NK-92 treated with Interleukin-12 subunit alpha and Interleukin-12 subunit beta, amount 100 ng/mL, for 24 hours (cell line): ENCODE measurements at regions not wholly inside any gene's neighbourhood (a gene's known extent, or its start where the extent isn't known, plus 50 kb on each side); places are given as distances from the start of the nearest gene placed in this dataset.

Experiments
- DNase-seq: peaks from one replicate; lab custom pipeline; 2025; lab: John Stamatoyannopoulos, UW

DNA sequence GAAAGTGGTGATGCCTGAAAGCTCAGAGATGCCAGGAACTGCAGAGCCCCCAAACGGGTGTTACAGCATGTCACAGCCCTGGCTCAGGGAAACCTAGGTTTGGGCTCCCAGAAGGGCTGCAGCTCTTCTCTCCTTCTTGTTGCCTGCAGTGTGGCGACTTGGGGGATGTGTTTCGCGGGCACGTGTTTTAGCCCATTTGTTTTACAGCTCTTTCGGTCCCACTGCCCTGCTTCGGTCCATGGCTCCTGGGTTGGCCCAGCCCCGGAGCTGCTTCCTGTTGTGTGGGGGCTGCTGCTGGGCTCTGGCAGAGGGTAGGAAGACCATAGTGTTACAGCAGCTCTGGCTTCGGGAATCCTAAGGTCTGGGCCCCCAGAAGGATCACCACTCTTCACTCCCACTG lies 222.9 kb upstream of the RIOK2 start:
- no peak for DNase-seq

- no peak for DNase-seq
Measured at GRCh38 chr5:97406946-97407676, 224.1 kb upstream of the RIOK2 start.

DNA sequence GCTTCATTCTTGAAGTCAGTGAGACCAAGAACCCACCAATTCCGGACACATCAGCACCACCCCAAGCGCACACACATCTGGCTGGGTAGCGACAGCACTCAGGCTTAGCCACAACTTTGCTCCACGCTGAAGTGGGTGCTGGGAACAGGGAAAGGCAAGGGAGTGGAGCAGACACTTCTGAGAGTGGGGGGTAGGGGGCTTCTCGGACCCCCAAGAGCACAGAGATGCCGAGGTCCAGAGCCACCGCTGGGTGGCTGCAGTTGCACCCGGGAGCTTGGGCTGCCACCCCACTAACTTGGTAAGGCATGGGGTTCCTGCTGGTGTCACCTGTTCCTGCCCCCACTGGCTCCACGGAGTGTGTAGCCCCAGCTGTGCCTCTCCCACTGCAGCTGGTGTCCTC lies 225.3 kb upstream of the RIOK2 start:
- DNase-seq: no peak

GRCh38 chr5:97412959-97413358 lies 229.9 kb upstream of the RIOK2 start:
- DNase-seq: no peak

- no peak for DNase-seq
Measured at GRCh38 chr5:97417986-97418385, 234.9 kb upstream of the RIOK2 start.

GRCh38 chr5:97418462-97418861 lies 235.4 kb upstream of the RIOK2 start:
- DNase-seq: no peak

GRCh38 chr5:97420646-97421045 lies 237.6 kb upstream of the RIOK2 start:
- DNase-seq: no peak

DNA sequence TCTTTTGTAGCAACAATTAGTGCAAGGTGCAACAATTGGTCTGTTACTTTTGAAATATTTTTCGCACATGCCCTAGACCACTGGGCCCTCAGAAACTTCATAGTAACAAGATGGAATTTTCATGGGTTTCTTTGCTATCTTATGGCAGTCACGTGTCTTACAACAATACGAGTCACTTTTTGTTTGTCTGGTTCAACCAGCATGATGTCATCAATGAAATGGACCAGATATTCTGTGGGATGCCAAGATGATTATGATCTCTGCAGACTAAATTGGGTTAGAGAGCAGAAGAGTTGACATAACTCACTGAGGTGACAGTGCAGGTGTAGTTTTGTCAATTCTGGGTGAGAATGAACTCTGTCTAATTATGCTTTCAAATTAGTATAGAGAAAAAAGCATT lies 239.6 kb upstream of the RIOK2 start:
- no peak for DNase-seq

DNA sequence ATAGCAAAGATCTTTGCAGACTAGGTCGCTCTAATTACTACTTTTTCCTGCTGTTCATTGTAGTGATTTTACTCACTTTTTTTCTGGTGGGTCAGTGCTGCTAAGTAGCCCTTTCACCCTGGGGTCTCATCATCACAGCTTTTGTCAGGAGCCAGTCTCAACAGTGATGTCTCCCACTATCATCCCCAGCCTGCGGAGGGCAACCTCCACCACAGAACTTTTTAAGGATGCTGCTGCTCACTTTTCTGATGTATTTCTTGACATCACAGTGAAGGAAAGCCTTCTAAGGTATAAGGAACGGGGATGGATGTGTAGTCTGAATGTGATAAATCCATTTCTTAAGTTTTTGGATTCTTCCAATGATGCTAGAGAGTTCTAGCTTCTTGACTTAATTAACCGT lies 242.5 kb upstream of the RIOK2 start:
- DNase-seq: no peak

GRCh38 chr5:97427235-97427634 lies 244.2 kb upstream of the RIOK2 start:
- DNase-seq: no peak

- DNase-seq: no peak
Measured at GRCh38 chr5:97434021-97434420, 251.0 kb upstream of the RIOK2 start.

GRCh38 chr5:97436405-97436804 lies 253.4 kb upstream of the RIOK2 start:
- DNase-seq: no peak

- DNase-seq: no peak
Measured at GRCh38 chr5:97443740-97444139, 260.7 kb upstream of the RIOK2 start.

DNA sequence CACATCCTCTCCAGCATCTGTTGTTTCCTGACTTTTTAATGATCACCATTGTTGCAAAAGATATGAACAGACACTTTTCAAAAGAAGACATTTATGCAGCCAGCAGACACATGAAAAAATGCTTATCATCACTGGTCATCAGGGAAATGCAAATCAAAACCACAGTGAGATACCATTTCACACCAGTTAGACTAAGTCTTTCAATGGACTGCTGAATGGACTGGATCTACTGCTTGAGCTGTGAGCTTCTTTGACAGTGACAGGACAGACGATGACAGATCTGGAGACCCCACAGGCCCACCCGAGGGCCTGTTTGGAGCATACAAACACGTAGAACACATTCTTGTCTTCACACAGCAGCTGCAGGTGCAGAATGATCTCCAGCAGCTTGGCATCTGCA lies 266.1 kb upstream of the RIOK2 start:
- no peak for DNase-seq

DNA sequence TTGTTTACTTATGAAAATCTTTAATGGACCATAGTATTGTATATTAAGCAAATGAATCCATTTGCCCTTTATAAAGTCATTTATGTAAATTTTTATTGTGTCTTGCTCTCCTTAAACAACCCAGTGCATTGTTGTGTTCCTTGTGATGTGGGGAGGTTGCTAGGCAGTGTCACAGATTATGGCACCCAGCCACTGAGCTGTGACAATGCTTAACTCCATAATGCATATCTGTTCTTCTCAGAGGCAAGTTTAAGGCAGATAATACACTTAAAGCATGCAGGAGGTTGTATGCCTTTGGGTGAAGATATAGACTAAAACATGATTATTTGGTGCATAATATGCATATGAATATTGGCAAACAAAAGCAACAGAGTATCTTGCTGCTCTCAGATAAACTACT lies 269.6 kb upstream of the RIOK2 start:
- no peak for DNase-seq

DNA sequence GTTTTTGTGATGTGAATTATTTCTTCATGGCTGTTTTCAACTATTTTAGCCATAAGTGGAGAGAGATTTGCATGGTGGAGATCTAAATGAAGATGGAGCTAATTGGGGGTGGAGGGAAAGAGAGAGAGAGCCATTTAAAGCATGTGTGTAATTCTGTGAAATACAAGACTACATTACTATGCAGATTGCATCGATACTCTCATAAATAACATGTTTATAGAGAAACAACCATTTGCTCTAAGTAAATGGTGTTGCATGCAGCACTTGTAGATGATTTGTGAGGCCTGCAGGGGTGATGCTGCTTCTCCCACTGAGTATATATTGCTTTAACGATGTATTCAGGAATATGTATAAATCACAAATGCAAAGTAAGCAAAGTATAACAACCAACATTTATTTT lies 270.2 kb upstream of the RIOK2 start:
- no peak for DNase-seq

- no peak for DNase-seq
Measured at GRCh38 chr5:97454015-97454414, 271.0 kb upstream of the RIOK2 start.

DNA sequence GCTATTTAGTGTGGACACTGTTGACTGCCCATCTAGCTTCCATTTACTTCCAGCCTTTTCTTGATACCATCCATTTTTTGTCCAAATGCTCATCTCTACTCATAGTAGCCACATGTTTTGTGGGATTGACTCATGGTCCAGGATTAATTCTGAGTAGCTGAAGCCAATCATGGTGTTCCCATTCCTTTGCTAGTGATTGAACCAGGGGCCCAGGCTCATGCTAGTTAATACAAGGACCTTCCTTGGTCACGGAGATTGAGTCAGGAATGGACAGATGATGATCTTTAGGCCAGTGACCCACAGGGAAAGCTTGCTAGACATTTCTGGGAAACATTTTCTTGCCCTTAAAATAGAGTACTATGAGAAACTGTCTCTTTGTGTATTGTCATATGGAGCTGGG lies 272.9 kb upstream of the RIOK2 start:
- no peak for DNase-seq

DNA sequence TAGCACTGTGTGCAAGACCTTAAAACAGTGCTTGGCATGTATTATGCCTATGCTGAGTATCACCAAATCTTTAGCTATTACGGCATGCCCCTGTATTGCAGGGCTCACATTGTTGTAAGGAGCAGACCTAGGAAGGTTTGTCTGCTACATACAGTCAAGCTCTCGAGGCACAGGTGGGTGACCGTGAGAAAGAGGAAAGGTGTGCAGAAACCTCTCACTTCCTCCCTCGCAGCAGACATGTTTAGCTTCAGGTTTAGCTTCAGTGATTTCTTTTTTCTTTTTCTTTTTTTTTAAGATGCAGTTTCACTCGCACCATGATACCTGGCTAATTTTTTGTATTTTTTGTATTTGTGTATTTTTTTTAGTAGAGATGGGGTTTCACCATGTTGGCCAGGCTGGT lies 275.8 kb upstream of the RIOK2 start:
- DNase-seq: no peak

DNA sequence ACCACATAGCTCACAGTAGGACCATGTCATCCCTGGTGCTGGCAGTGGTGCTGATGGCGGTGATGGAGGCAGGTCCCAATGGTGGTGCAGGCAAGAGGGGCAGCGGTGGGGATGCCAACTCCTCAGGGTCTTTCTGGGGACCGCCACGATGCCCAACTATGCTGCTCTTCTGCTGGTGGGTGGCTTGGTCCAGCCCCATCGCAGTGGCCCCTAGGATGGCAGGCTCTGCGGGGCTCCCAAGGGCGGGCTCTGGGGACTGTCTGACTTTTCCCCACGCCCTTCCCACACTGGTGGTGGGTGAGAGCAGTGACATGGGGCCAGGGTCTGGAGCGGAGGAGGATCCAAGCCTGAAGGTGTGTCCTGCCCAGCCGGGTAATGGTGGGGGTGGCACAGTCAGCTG lies 288.9 kb upstream of the RIOK2 start:
- DNase-seq: no peak

- no peak for DNase-seq
Measured at GRCh38 chr5:97475847-97476246, 292.8 kb upstream of the RIOK2 start.

- no peak for DNase-seq
Measured at GRCh38 chr5:97476852-97477534, 293.9 kb upstream of the RIOK2 start.

DNA sequence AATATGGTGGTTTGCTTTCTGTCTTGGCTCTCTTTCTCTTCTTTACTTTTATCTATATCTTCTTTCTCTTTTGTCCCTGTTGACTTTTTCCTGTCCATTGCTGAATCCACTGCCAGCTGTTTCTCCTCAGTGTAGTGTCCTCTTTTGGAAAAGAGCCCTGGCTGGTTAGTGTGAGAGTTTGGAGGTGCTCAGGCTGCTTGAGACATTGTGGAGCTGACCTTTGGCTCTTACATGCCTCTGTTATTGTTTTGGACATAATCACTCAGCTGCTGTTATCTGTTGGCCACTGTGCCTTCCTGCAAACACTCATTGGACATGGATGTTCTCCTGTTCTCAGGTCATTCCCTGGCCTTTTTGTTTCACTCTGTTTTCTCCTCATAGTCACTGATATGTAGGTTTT lies 295.4 kb upstream of the RIOK2 start:
- no peak for DNase-seq

DNA sequence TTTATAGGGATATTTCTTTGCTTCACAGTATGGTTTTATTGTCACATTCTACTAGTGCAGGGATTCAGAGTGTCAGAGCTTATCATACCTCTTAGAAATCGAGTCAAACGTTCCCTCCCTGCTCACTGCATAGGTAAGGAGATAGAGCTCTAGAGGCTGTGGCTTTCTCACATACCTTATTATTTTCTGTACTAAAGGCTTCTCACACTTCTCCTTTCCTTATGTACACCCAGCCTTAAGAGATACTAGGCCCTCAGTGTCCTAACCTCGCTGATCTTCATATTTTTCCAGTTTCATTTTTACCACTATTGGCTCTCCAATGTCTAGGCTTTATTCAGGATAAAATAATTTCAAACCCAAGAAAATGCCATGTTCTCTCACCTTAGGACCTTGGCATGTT lies 297.3 kb upstream of the RIOK2 start:
- no peak for DNase-seq
